Left lung (tissue), 4 donors: ENCODE measurements at regions not wholly inside any gene's neighbourhood (a gene's known extent, or its start where the extent isn't known, plus 50 kb on each side); places are given as distances from the start of the nearest gene placed in this dataset.

ENCODE experiments used
- ATAC-seq: fragments of 200-7000 bp; cut with Tn5 transposase; one replicate; pipeline ENCODE4 v1.9.1; 2020; ENCODE audit warnings: moderate library complexity
- DNase-seq, 4 donors: peaks; one replicate each; pipeline ENCODE4 v3.0.0-alpha.2; 2013 to 2020
- H3K27ac ChIP-seq, 2 donors: fragments of 200-600 bp; sonication (generic) in 1 of 2; one replicate each; pipeline versions ENCODE4 v1.5.0 to v1.8.0; 2020 to 2021
- H3K27me3 ChIP-seq, 2 donors: fragments of 200-600 bp; sonication (generic) in 1 of 2; one replicate each; pipeline versions ENCODE4 v1.5.0 to v1.8.0; 2020 to 2021
- H3K36me3 ChIP-seq, 2 donors: fragments of 200-600 bp; sonication (generic) in 1 of 2; one replicate each; pipeline versions ENCODE4 v1.5.0 to v1.8.0; 2020 to 2021
- H3K4me1 ChIP-seq, 2 donors: fragments of 200-600 bp; one replicate each; pipeline ENCODE4 v1.8.0; 2021
- H3K4me3 ChIP-seq, 2 donors: fragments of 200-600 bp; sonication (generic) in 1 of 2; one replicate each; pipeline versions ENCODE4 v1.5.0 to v1.8.0; 2020 to 2021; ENCODE audit warnings: mild to moderate bottlenecking in 1 of 2
- H3K9me3 ChIP-seq, 2 donors: fragments of 200-600 bp; sonication (generic) in 1 of 2; one replicate each; pipeline versions ENCODE4 v1.5.0 to v1.8.0; 2020 to 2021
- CTCF ChIP-seq, 2 donors: fragments of 200-600 bp; sonication (generic) in 1 of 2; IDR thresholded peaks; one replicate each; pipeline versions ENCODE4 v1.5.0 to v1.8.0; 2021; ENCODE audit warnings: antibody characterized with exemption in 2 of 2
- intact Hi-C, 2 donors: fragments of 100-400 bp; cut with DNase I; formaldehyde crosslinking; loops; one replicate each; pipeline versions ENCODE4 v1.11.2 to v1.14.2; 2022
- donor health status: DM: no; HTN: yes; CAD: no.
- donor health status: DM: no; HTN: no; CAD: no.

GRCh38 chr3:176959867-176960266 lies 237.4 kb downstream of the TBL1XR1 start:
- Histone ChIP-seq H3K36me3 (no peaks in the 10 kb centered on the region), H3K27ac (no peak overlapping the region), H3K27me3 (no peaks in the 10 kb centered on the region), H3K4me3 (no peak overlapping the region), H3K9me3 (no peaks in the 10 kb centered on the region), H3K4me1 (no peaks in the 10 kb centered on the region)
- DNase-seq, result no peak
- ATAC-seq, result no peak
- intact Hi-C loops, result no loop called here
- TF ChIP-seq CTCF (IDR thresholded peaks at IDR 0.05), result no peak

- no peaks in the 10 kb centered on the region for H3K36me3 ChIP-seq
- no peak overlapping the region for H3K4me3 ChIP-seq
- DNase-seq (no peak), ATAC-seq (no peak)
- no peak overlapping the region for H3K27ac ChIP-seq
- H3K9me3 ChIP-seq, result no peaks in the 10 kb centered on the region
- no peak for TF ChIP-seq CTCF (IDR thresholded peaks at IDR 0.05)
- intact Hi-C loops, result no loop called here
- no peaks in the 10 kb centered on the region for H3K27me3 ChIP-seq
- H3K4me1 ChIP-seq, result no peaks in the 10 kb centered on the region
Observed at GRCh38 chr3:176958560-176958959, 238.7 kb downstream of the TBL1XR1 start.

GRCh38 chr3:176954517-176954916 lies 242.8 kb downstream of the TBL1XR1 start:
- Histone ChIP-seq H3K36me3 (no peaks in the 10 kb centered on the region), H3K27me3 (no peaks in the 10 kb centered on the region), H3K27ac (no peak overlapping the region), H3K4me3 (no peak overlapping the region), H3K4me1 (no peaks in the 10 kb centered on the region), H3K9me3 (no peaks in the 10 kb centered on the region)
- no peak for TF ChIP-seq CTCF (IDR thresholded peaks at IDR 0.05)
- intact Hi-C loops, result no loop called here
- ATAC-seq (no peak), DNase-seq (no peak)

- intact Hi-C loops, result no loop called here
- H3K36me3 ChIP-seq, result no peaks in the 10 kb centered on the region
- no peaks in the 10 kb centered on the region for H3K9me3 ChIP-seq
- TF ChIP-seq CTCF (IDR thresholded peaks at IDR 0.05), result no peak
- H3K27ac ChIP-seq, result no peak overlapping the region
- no peak overlapping the region for H3K4me3 ChIP-seq
- ATAC-seq, result no peak
- no peaks in the 10 kb centered on the region for H3K27me3 ChIP-seq
- DNase-seq, result no peak
- H3K4me1 ChIP-seq, result no peaks in the 10 kb centered on the region
Observed at GRCh38 chr3:176953106-176954060, 243.9 kb downstream of the TBL1XR1 start.

GRCh38 chr3:176951586-176952292 lies 245.5 kb downstream of the TBL1XR1 start:
- H3K9me3 ChIP-seq, result no peaks in the 10 kb centered on the region
- no peak for TF ChIP-seq CTCF (IDR thresholded peaks at IDR 0.05)
- no peaks in the 10 kb centered on the region for H3K36me3 ChIP-seq
- no peak for DNase-seq
- H3K4me3 ChIP-seq, result no peak overlapping the region
- H3K27ac ChIP-seq, result no peak overlapping the region
- no peaks in the 10 kb centered on the region for H3K4me1 ChIP-seq
- no peak for ATAC-seq
- no peaks in the 10 kb centered on the region for H3K27me3 ChIP-seq
- intact Hi-C loops, result no loop called here
